ENCODE measurements at regions not wholly inside any gene's neighbourhood (a gene's known extent, or its start where the extent isn't known, plus 50 kb on each side); places are given as distances from the start of the nearest gene placed in this dataset.

- DNase-seq (ENCODE audit: low read depth in 2 of 2), result no peak
Measured at GRCh38 chr14:89607453-89607852, 190.4 kb upstream of the FOXN3 start.

- no peak for DNase-seq (ENCODE audit: low read depth in 2 of 2)
Measured at GRCh38 chr14:89603938-89604480, 187.0 kb upstream of the FOXN3 start.

GRCh38 chr14:89600950-89601826, 184.2 kb upstream of the FOXN3 start:
- DNase-seq (ENCODE audit: low read depth in 2 of 2), result no peak

- no peak for DNase-seq (ENCODE audit: low read depth in 2 of 2)
Measured at GRCh38 chr14:89600029-89600428, 183.0 kb upstream of the FOXN3 start.

GRCh38 chr14:89598548-89599186, 181.6 kb upstream of the FOXN3 start:
- no peak for DNase-seq (ENCODE audit: low read depth in 2 of 2)

GRCh38 chr14:89592961-89593360, 175.9 kb upstream of the FOXN3 start:
- DNase-seq (ENCODE audit: low read depth in 2 of 2), result no peak

GRCh38 chr14:89589400-89590118, 172.5 kb upstream of the FOXN3 start:
- DNase-seq (ENCODE audit: low read depth in 2 of 2), result no peak

GRCh38 chr14:89588840-89589296, 171.8 kb upstream of the FOXN3 start:
- no peak for DNase-seq (ENCODE audit: low read depth in 2 of 2)

- DNase-seq (ENCODE audit: low read depth in 2 of 2), result no peak
Measured at GRCh38 chr14:89588016-89588415, 171.0 kb upstream of the FOXN3 start.

- no peak for DNase-seq (ENCODE audit: low read depth in 2 of 2)
Measured at GRCh38 chr14:89587136-89587420, 170.0 kb upstream of the FOXN3 start.

GRCh38 chr14:89586258-89587135, 169.5 kb upstream of the FOXN3 start:
- DNase-seq (ENCODE audit: low read depth in 2 of 2), result no peak

- DNase-seq (ENCODE audit: low read depth in 2 of 2), result no peak
Measured at GRCh38 chr14:89578156-89578555, 161.1 kb upstream of the FOXN3 start.

GRCh38 chr14:89576960-89577359, 159.9 kb upstream of the FOXN3 start:
- DNase-seq (ENCODE audit: low read depth in 2 of 2), result no peak

GRCh38 chr14:89576145-89576927, 159.3 kb upstream of the FOXN3 start:
- DNase-seq (ENCODE audit: low read depth in 2 of 2), result no peak

- DNase-seq (ENCODE audit: low read depth in 2 of 2), result no peak
Measured at GRCh38 chr14:89575386-89576061, 158.5 kb upstream of the FOXN3 start.

- no peak for DNase-seq (ENCODE audit: low read depth in 2 of 2)
Measured at GRCh38 chr14:89574420-89574819, 157.4 kb upstream of the FOXN3 start.

GRCh38 chr14:89573399-89573657, 156.3 kb upstream of the FOXN3 start:
- no peak for DNase-seq (ENCODE audit: low read depth in 2 of 2)

- no peak for DNase-seq (ENCODE audit: low read depth in 2 of 2)
Measured at GRCh38 chr14:89572596-89573398, 155.8 kb upstream of the FOXN3 start.

GRCh38 chr14:89571491-89571890, 154.5 kb upstream of the FOXN3 start:
- no peak for DNase-seq (ENCODE audit: low read depth in 2 of 2)

Data from stimulated activated CD4-positive, alpha-beta T cell treated with anti-CD3 and anti-CD28 coated beads, Interleukin-1b, Interleukin-23, amount 100 ng/mL, for 1 hour (primary cell).